Parathyroid adenoma (tissue), 2 donors: ENCODE measurements at regions not wholly inside any gene's neighbourhood (a gene's known extent, or its start where the extent isn't known, plus 50 kb on each side); places are given as distances from the start of the nearest gene placed in this dataset.

Experiments
- H2AFZ ChIP-seq: fragments of 300-600 bp; sonication (generic); one replicate; pipeline ENCODE4 v1.7.0; 2017; ENCODE audit warnings: antibody characterized with exemption, mild to moderate bottlenecking
- H3K27ac ChIP-seq: fragments of 300-600 bp; sonication (generic); one replicate; pipeline ENCODE4 v1.7.0; 2017
- H3K27me3 ChIP-seq: fragments of 300-600 bp; sonication (generic); one replicate; pipeline ENCODE4 v1.7.0; 2017; ENCODE audit warnings: low read length; ENCODE audit not compliant: control insufficient read depth, insufficient read depth
- H3K36me3 ChIP-seq: fragments of 300-600 bp; sonication (generic); one replicate; pipeline ENCODE4 v1.7.0; 2017; ENCODE audit warnings: low read length; ENCODE audit not compliant: control insufficient read depth, insufficient read depth
- H3K4me1 ChIP-seq: fragments of 300-600 bp; sonication (generic); one replicate; pipeline ENCODE4 v1.7.0; 2017; ENCODE audit warnings: control low read depth
- H3K4me2 ChIP-seq: fragments of 300-600 bp; sonication (generic); one replicate; pipeline ENCODE4 v1.7.0; 2017; ENCODE audit warnings: low read length
- H3K4me3 ChIP-seq: fragments of 300-600 bp; sonication (generic); one replicate; pipeline ENCODE4 v1.7.0; 2017; ENCODE audit warnings: low read depth, low read length
- H3K79me2 ChIP-seq: fragments of 300-600 bp; sonication (generic); one replicate; pipeline ENCODE4 v1.7.0; 2017; ENCODE audit warnings: control low read depth
- H3K9ac ChIP-seq: fragments of 300-600 bp; sonication (generic); one replicate; pipeline ENCODE4 v1.7.0; 2017; ENCODE audit warnings: mild to moderate bottlenecking
- H3K9me3 ChIP-seq: fragments of 300-600 bp; sonication (generic); one replicate; pipeline ENCODE4 v1.7.0; 2017; ENCODE audit warnings: low read length; ENCODE audit not compliant: control insufficient read depth
- TF ChIP-seq, protein P1 (sequence below): fragments of 300-600 bp; sonication (generic); IDR thresholded peaks from one replicate; pipeline ENCODE4 v1.7.0; 2017; ENCODE audit warnings: antibody characterized with exemption, mild to moderate bottlenecking
- donor health status: primary hyperparathyroidism.

DNA sequence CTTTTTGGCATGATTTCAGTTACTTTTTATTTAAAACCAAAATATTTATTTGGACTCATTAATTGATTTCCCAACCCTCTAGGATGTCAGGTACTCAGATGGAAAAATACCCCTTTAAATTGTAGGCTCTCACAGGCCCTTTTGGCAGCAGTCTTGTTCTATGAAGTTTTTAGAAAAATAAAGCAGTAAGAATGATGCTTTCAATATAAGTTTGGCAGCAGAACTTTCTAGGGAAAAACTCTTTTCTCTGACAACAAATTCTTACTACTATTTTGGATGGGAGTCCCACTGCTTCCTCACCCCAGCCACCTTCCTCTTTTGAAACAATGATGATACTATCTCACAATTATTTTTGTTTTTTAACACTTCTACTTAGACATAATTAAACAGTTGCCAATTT is 581.6 kb upstream of the SGCG start:
- H3K4me1 ChIP-seq = no peaks in the 10 kb centered on the region
- no peak overlapping the region for H2AFZ ChIP-seq
- H3K79me2 ChIP-seq = no peaks in the 10 kb centered on the region
- H3K27me3 ChIP-seq = no peaks in the 10 kb centered on the region
- H3K9ac ChIP-seq = no peak overlapping the region
- TF ChIP-seq, protein P1, sequence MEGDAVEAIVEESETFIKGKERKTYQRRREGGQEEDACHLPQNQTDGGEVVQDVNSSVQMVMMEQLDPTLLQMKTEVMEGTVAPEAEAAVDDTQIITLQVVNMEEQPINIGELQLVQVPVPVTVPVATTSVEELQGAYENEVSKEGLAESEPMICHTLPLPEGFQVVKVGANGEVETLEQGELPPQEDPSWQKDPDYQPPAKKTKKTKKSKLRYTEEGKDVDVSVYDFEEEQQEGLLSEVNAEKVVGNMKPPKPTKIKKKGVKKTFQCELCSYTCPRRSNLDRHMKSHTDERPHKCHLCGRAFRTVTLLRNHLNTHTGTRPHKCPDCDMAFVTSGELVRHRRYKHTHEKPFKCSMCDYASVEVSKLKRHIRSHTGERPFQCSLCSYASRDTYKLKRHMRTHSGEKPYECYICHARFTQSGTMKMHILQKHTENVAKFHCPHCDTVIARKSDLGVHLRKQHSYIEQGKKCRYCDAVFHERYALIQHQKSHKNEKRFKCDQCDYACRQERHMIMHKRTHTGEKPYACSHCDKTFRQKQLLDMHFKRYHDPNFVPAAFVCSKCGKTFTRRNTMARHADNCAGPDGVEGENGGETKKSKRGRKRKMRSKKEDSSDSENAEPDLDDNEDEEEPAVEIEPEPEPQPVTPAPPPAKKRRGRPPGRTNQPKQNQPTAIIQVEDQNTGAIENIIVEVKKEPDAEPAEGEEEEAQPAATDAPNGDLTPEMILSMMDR = no peak
- no peak overlapping the region for H3K27ac ChIP-seq
- H3K4me3 ChIP-seq = no peak overlapping the region
- H3K9me3 ChIP-seq = no peaks in the 10 kb centered on the region
- H3K4me2 ChIP-seq = no peak overlapping the region
- no peaks in the 10 kb centered on the region for H3K36me3 ChIP-seq

DNA sequence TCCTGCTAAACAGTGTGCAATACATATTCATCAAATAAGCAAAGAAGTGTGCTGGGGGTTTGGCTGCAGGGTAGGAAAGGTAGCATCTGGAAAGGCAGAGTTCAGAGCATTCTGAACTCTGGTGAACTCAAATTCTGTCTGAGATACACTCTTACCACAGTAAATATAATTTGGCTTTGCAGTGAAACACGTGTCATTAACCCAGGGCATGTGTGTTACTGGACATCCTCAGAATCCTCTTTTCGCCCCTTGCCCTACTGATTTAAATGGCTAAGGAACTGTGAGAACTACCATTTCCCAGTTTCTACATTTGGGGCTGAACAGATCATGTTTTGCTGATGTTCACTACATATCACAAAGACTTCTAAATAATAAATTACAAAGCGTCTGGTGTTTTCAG is 562.8 kb upstream of the SGCG start:
- Histone ChIP-seq H3K27me3 (no peaks in the 10 kb centered on the region), H3K27ac (no peak overlapping the region), H3K4me2 (no peak overlapping the region), H3K4me3 (no peak overlapping the region), H3K4me1 (no peaks in the 10 kb centered on the region), H3K79me2 (no peaks in the 10 kb centered on the region), H3K9ac (no peak overlapping the region), H2AFZ (no peak overlapping the region), H3K9me3 (no peaks in the 10 kb centered on the region), H3K36me3 (no peaks in the 10 kb centered on the region)
- TF ChIP-seq, protein P1 = no peak

DNA sequence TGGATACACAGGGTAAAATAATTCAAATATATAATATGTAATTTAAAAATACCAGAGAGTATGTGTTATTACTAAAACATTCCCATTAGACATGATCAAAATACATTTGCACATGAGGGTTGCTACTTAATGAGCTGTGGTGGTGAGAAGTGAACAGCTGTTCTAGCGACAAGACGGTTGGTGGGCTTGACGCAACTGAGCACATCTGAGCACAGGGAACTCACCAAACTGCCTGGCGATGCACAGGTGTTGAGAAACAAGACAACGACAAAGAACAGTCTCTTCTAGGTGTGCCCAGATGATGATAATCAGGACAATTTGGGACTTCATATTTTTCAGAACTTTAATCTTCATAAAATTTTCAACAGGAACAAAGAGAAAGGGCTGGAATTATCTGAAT is 555.1 kb upstream of the SGCG start:
- no peak overlapping the region for H3K9ac ChIP-seq
- no peak overlapping the region for H3K4me2 ChIP-seq
- H2AFZ ChIP-seq = no peak overlapping the region
- H3K36me3 ChIP-seq = no peaks in the 10 kb centered on the region
- no peaks in the 10 kb centered on the region for H3K79me2 ChIP-seq
- TF ChIP-seq, protein P1 = no peak
- H3K9me3 ChIP-seq = no peaks in the 10 kb centered on the region
- H3K4me1 ChIP-seq = no peaks in the 10 kb centered on the region
- no peak overlapping the region for H3K27ac ChIP-seq
- no peaks in the 10 kb centered on the region for H3K27me3 ChIP-seq
- no peak overlapping the region for H3K4me3 ChIP-seq

DNA sequence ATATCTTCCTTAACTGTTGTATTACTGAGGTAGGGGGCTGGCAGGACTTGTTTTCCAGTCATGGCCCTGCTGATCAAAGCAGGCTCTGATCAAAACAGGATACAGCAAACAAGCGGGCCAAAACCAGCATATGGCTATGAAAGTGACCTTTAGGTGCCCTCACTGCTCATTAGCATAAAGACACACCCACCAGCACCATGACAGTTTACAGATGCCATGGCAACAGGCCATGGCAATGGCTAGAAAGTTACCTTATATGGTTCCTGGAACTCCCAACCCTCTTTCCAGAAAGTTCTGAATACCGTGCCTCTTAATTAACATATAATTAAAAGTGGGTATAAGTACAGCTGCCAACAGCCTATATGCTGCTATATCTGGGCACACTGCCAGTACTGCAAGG is 551.4 kb upstream of the SGCG start:
- TF ChIP-seq, protein P1 = no peak
- no peaks in the 10 kb centered on the region for H3K27me3 ChIP-seq

DNA sequence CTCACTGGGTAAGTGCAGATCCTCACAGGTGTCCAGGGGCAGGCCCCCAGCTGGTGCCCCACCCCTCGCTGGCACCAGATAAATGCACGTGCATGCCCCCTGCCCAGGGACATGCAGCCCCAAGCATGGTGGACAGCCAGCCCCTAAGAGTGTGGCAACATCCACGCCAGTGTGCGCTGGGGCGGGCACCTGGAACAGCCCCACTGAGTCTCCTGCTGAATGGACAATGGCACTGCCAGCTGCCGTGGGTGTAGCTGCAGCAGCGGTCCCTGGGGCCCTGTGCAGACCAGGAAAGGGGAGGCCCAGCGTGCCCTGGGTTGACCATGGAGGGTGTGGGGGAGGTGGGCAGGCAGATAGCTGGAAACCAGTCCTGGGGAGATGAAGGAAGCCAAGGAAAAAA is 538.7 kb upstream of the SGCG start:
- H3K27ac ChIP-seq = no peak overlapping the region
- H3K79me2 ChIP-seq = no peaks in the 10 kb centered on the region
- TF ChIP-seq, protein P1 = no peak
- H3K9ac ChIP-seq = no peak overlapping the region
- H3K4me1 ChIP-seq = no peaks in the 10 kb centered on the region
- no peaks in the 10 kb centered on the region for H3K27me3 ChIP-seq
- no peaks in the 10 kb centered on the region for H3K36me3 ChIP-seq
- no peaks in the 10 kb centered on the region for H3K9me3 ChIP-seq
- no peak overlapping the region for H3K4me3 ChIP-seq
- H3K4me2 ChIP-seq = no peak overlapping the region
- H2AFZ ChIP-seq = no peak overlapping the region

More for the DNA sequence above, 551.4 kb upstream of the SGCG start:
- H3K9me3 ChIP-seq = no peaks in the 10 kb centered on the region
- H3K4me3 ChIP-seq = no peak overlapping the region
- H3K4me2 ChIP-seq = no peak overlapping the region
- no peaks in the 10 kb centered on the region for H3K4me1 ChIP-seq
- H3K79me2 ChIP-seq = no peaks in the 10 kb centered on the region
- no peak overlapping the region for H2AFZ ChIP-seq
- no peak overlapping the region for H3K9ac ChIP-seq
- H3K36me3 ChIP-seq = no peaks in the 10 kb centered on the region
- no peak overlapping the region for H3K27ac ChIP-seq
